Stomach (tissue), 8 donors: ENCODE measurements at regions not wholly inside any gene's neighbourhood (a gene's known extent, or its start where the extent isn't known, plus 50 kb on each side); places are given as distances from the start of the nearest gene placed in this dataset.

ENCODE experiments used
- DNase-seq, 2 donors: peaks; one replicate each; pipeline versions ENCODE4 v3.0.0 to v3.0.0-alpha.2; 2013 to 2019
- H3K27ac ChIP-seq, 5 donors: fragments of 200-600 bp in 4 of 5; sonication (generic) in 4 of 5; one replicate each; pipeline ENCODE4 v1.5.1; 2013 to 2019; ENCODE audit warnings: mild to moderate bottlenecking in 1 of 5, moderate library complexity in 1 of 5
- H3K27me3 ChIP-seq, 3 donors: fragments of 200-600 bp; sonication (generic); one replicate each; pipeline ENCODE4 v1.5.1; 2017 to 2019; ENCODE audit warnings: mixed run types in 1 of 3
- H3K36me3 ChIP-seq, 4 donors: fragments of 200-600 bp; sonication (generic); 1 replicate in 3 of 4; 2 replicates in 1 of 4; pipeline ENCODE4 v1.5.1; 2016 to 2019
- H3K4me1 ChIP-seq, 4 donors: fragments of 200-600 bp; sonication (generic); one replicate each; pipeline ENCODE4 v1.5.1; 2016 to 2019
- H3K4me3 ChIP-seq, 4 donors: fragments of 200-600 bp; sonication (generic) in 3 of 4; one replicate each; pipeline ENCODE4 v1.5.1; 2016 to 2019; ENCODE audit warnings: mild to moderate bottlenecking in 1 of 4
- H3K9me3 ChIP-seq, 4 donors: fragments of 200-600 bp; sonication (generic); one replicate each; pipeline ENCODE4 v1.5.1; 2016 to 2019
- EP300 ChIP-seq: sonication (generic); formaldehyde crosslinking; IDR thresholded peaks from one replicate; pipeline ENCODE4 v1.6.1; 2017; ENCODE audit warnings: antibody characterized with exemption
- POLR2A ChIP-seq, 4 donors: fragments of 450-650 bp; IDR thresholded peaks; one replicate each; pipeline ENCODE4 v1.6.1; 2016; ENCODE audit warnings: antibody characterized with exemption in 4 of 4, control low read depth in 2 of 4, mild to moderate bottlenecking in 1 of 4, moderate library complexity in 1 of 4
- POLR2AphosphoS5 ChIP-seq, 3 donors: sonication (generic); formaldehyde crosslinking; IDR thresholded peaks; one replicate each; pipeline ENCODE4 v1.6.1; 2016; ENCODE audit warnings: antibody characterized with exemption in 3 of 3
- WGBS, 5 donors: extraction: QIAGEN DNeasy Blood & Tissue Kit in 3 of 5; methylation state at CpG; one replicate each; pipeline versions ENCODE4 v1.1.5 to v1.1.7; 2013 to 2018; 5-methylcytosine and 5-hydroxymethylcytosine counted together
- intact Hi-C: fragments of 100-400 bp; cut with DNase I; formaldehyde crosslinking; loops from one replicate; pipeline ENCODE4 v1.15.1; 2023; ENCODE audit warnings: low total_unique reads
- TF ChIP-seq, protein P1 (sequence below), 7 experiments: fragments of 450-650 bp in 4 of 7; fragments of 200-600 bp in 3 of 7; sonication (generic) in 3 of 7; IDR thresholded peaks; one replicate each; pipeline ENCODE4 v1.5.1; 2016 to 2019; ENCODE audit warnings: antibody characterized with exemption in 7 of 7, control low read depth in 2 of 7, mild to moderate bottlenecking in 1 of 7
- donor health status: healthy with polysubstance abuse.
- donor health status: Bipolar disorder and iron deficiency.
- donor health status: healthy.

GRCh38 chr3:59460068-59460467, 410.2 kb upstream of the CFAP20DC start:
- no peaks in the 10 kb centered on the region for H3K9me3 ChIP-seq

GRCh38 chr3:59456852-59457485, 407.1 kb upstream of the CFAP20DC start:
- WGBS, 5 donors, result 75 to 87% (median 84%) methylated on average over 7 of the region's 7 CpGs
- no peaks in the 10 kb centered on the region for H3K36me3 ChIP-seq
- H3K27me3 ChIP-seq, result no peaks in the 10 kb centered on the region
- TF ChIP-seq, protein P1, sequence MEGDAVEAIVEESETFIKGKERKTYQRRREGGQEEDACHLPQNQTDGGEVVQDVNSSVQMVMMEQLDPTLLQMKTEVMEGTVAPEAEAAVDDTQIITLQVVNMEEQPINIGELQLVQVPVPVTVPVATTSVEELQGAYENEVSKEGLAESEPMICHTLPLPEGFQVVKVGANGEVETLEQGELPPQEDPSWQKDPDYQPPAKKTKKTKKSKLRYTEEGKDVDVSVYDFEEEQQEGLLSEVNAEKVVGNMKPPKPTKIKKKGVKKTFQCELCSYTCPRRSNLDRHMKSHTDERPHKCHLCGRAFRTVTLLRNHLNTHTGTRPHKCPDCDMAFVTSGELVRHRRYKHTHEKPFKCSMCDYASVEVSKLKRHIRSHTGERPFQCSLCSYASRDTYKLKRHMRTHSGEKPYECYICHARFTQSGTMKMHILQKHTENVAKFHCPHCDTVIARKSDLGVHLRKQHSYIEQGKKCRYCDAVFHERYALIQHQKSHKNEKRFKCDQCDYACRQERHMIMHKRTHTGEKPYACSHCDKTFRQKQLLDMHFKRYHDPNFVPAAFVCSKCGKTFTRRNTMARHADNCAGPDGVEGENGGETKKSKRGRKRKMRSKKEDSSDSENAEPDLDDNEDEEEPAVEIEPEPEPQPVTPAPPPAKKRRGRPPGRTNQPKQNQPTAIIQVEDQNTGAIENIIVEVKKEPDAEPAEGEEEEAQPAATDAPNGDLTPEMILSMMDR (IDR thresholded peaks at IDR 0.05), result no peak
- TF ChIP-seq POLR2AphosphoS5 (IDR thresholded peaks at IDR 0.05) (no peak), POLR2A (IDR thresholded peaks at IDR 0.05) (no peak), EP300 (no peak)
- H3K4me1 ChIP-seq, result peaks cover 0 to 5% (median 0%) of the 10 kb centered on the region in 4 donors
- no peak overlapping the region for H3K4me3 ChIP-seq
- no peak for DNase-seq
- H3K27ac ChIP-seq, result no peak overlapping the region
- intact Hi-C loops, result no loop called here
- no peaks in the 10 kb centered on the region for H3K9me3 ChIP-seq

More at GRCh38 chr3:59460068-59460467, 410.2 kb upstream of the CFAP20DC start:
- TF ChIP-seq POLR2AphosphoS5 (IDR thresholded peaks at IDR 0.05), result no peak
- Histone ChIP-seq H3K27me3 (no peaks in the 10 kb centered on the region), H3K4me1 (no peaks in the 10 kb centered on the region), H3K4me3 (no peak overlapping the region), H3K36me3 (no peaks in the 10 kb centered on the region), H3K27ac (no peak overlapping the region)
- intact Hi-C loops, result no loop called here
- no peak for DNase-seq
- WGBS, 5 donors, result 81 to 90% (median 87%) methylated on average over 2 of the region's 2 CpGs

- Histone ChIP-seq H3K4me3 (no peak overlapping the region), H3K27ac (peak overlapping the region in 1 of 5 donors; percentile 51), H3K36me3 (no peaks in the 10 kb centered on the region), H3K9me3 (no peaks in the 10 kb centered on the region), H3K4me1 (peaks cover 0 to 7% (median 1%) of the 10 kb centered on the region in 4 donors), H3K27me3 (no peaks in the 10 kb centered on the region)
- TF ChIP-seq POLR2AphosphoS5 (IDR thresholded peaks at IDR 0.05), result no peak
- no peak for TF ChIP-seq EP300
- TF ChIP-seq POLR2A (IDR thresholded peaks at IDR 0.05), result no peak
- TF ChIP-seq, protein P1 (IDR thresholded peaks at IDR 0.05), result no peak
- peak in 1 of 2 donors; percentile 44 for DNase-seq
- 71 to 81% (median 75%) methylated on average over 7 of the region's 7 CpGs for WGBS, 5 donors
- intact Hi-C loops, result no loop called here
Measured at GRCh38 chr3:59451800-59452746, 402.2 kb upstream of the CFAP20DC start.

GRCh38 chr3:59450946-59451763, 401.3 kb upstream of the CFAP20DC start:
- Histone ChIP-seq H3K27ac (peak overlapping the region in 2 of 5 donors; percentile 23 to 51), H3K9me3 (no peaks in the 10 kb centered on the region), H3K4me3 (no peak overlapping the region), H3K27me3 (no peaks in the 10 kb centered on the region), H3K4me1 (peaks cover 0 to 7% (median 1%) of the 10 kb centered on the region in 4 donors), H3K36me3 (no peaks in the 10 kb centered on the region)
- TF ChIP-seq POLR2AphosphoS5 (IDR thresholded peaks at IDR 0.05) (no peak), EP300 (no peak), POLR2A (IDR thresholded peaks at IDR 0.05) (no peak)
- TF ChIP-seq, protein P1 (IDR thresholded peaks at IDR 0.05), result no peak
- 36 to 50% (median 47%) methylated on average over 6 of the region's 6 CpGs for WGBS, 5 donors
- intact Hi-C loops, result no loop called here
- DNase-seq, result peak in 1 of 2 donors; percentile 73
